ENCODE measurements at regions not wholly inside any gene's neighbourhood (a gene's known extent, or its start where the extent isn't known, plus 50 kb on each side); places are given as distances from the start of the nearest gene placed in this dataset.

GRCh38 chr17:72434581-72434980 lies 313.8 kb downstream of the SOX9 start:
- no peak for TF ChIP-seq CTCF (IDR thresholded peaks at IDR 0.05)
- TF ChIP-seq POLR2A (IDR thresholded peaks at IDR 0.05) = no peak
